ENCODE measurements at regions not wholly inside any gene's neighbourhood (a gene's known extent, or its start where the extent isn't known, plus 50 kb on each side); places are given as distances from the start of the nearest gene placed in this dataset.

GRCh38 chr3:78494851-78495250, 1272.9 kb downstream of the ROBO1 start:
- H3K27ac ChIP-seq (ENCODE audit: extremely low read length, insufficient read depth, low read length) = no peak overlapping the region
- POLR2A ChIA-PET = no interaction called here
- TF ChIP-seq ZNF235 (CRISPR knock-in tag; IDR thresholded peaks at IDR 0.05; ENCODE audit: borderline replicate concordance) (no peak), HNRNPL (IDR thresholded peaks at IDR 0.05; ENCODE audit: low read depth, low read length) (no peak), ATAD3A (CRISPR knock-in tag; IDR thresholded peaks at IDR 0.05) (no peak)
- H3K36me3 ChIP-seq (replicated peaks in 1 of 2; ENCODE audit: control insufficient read depth in 1 of 2, insufficient read depth in 2 of 2, low read length in 2 of 2) = no peaks in the 10 kb centered on the region
- intact Hi-C loops (cut with micrococcal nuclease; ENCODE audit: unreplicated experiment) = no loop called here
- H3K79me2 ChIP-seq (ENCODE audit: insufficient read depth, low read length) = no peaks in the 10 kb centered on the region
- BruUV-seq (replicated peaks) = no TSS peak
- FAIRE-seq (no peak), DNase-seq (ENCODE audit: low spot score) (no peak), ATAC-seq (no peak)
- no peaks in the 10 kb centered on the region for H4K20me1 ChIP-seq (ENCODE audit: insufficient read depth, low read length)
- no peaks in the 10 kb centered on the region for H3K9me3 ChIP-seq (ENCODE audit: low read length)
- CTCF ChIA-PET (ENCODE audit: low intra/inter-chr PET ratio, low total read pairs) = no interaction called here
- no peak overlapping the region for H2AFZ ChIP-seq (ENCODE audit: low read length)
- no peak overlapping the region for H3K9ac ChIP-seq (ENCODE audit: insufficient read depth, low read depth, low read length)
- no peak overlapping the region for H3K4me2 ChIP-seq (ENCODE audit: low read depth, low read length)
- in situ Hi-C loops (cut with HindIII; ENCODE audit: extremely low pct_ligation_motif_present, low pct_unique_long_range_greater_than_20kb) = no loop called here
- no peaks in the 10 kb centered on the region for H3K4me1 ChIP-seq (ENCODE audit: insufficient read depth, low read length)
- 36% methylated on average over 3 of the region's 3 CpGs for WGBS (ENCODE audit: low lambda C conversion rate)
- no peaks in the 10 kb centered on the region for H3K27me3 ChIP-seq (ENCODE audit: control insufficient read depth in 1 of 2, insufficient read depth in 2 of 2, low read length in 2 of 2)
- H3K4me3 ChIP-seq (replicated peaks in 1 of 3; ENCODE audit: insufficient read depth in 1 of 3, low read depth in 2 of 3, low read length in 3 of 3) = no peak overlapping the region

GRCh38 chr3:78495301-78495700, 1272.5 kb downstream of the ROBO1 start:
- POLR2A ChIA-PET = no interaction called here
- in situ Hi-C loops (cut with HindIII; ENCODE audit: extremely low pct_ligation_motif_present, low pct_unique_long_range_greater_than_20kb) = no loop called here
- TF ChIP-seq ZNF746 (CRISPR knock-in tag; IDR thresholded peaks at IDR 0.05) (no peak), ATF7 (IDR thresholded peaks at IDR 0.05) (no peak), ATF7 (CRISPR knock-in tag; IDR thresholded peaks at IDR 0.05) (no peak), HOXA7 (CRISPR knock-in tag; IDR thresholded peaks at IDR 0.05) (no peak), RBAK (CRISPR knock-in tag; IDR thresholded peaks at IDR 0.05) (no peak), ATF7-NPFF (CRISPR knock-in tag; IDR thresholded peaks at IDR 0.05; ENCODE audit: low read depth) (no peak), THAP7 (CRISPR knock-in tag; IDR thresholded peaks at IDR 0.05) (no peak), ZNF160 (CRISPR knock-in tag; IDR thresholded peaks at IDR 0.05) (no peak), KMT2A (CRISPR knock-in tag; IDR thresholded peaks at IDR 0.05) (no peak), SNAPC2 (CRISPR knock-in tag; IDR thresholded peaks at IDR 0.05) (no peak), HNF1B (CRISPR knock-in tag; IDR thresholded peaks at IDR 0.05) (no peak)
- TF ChIP-seq, protein P1, sequence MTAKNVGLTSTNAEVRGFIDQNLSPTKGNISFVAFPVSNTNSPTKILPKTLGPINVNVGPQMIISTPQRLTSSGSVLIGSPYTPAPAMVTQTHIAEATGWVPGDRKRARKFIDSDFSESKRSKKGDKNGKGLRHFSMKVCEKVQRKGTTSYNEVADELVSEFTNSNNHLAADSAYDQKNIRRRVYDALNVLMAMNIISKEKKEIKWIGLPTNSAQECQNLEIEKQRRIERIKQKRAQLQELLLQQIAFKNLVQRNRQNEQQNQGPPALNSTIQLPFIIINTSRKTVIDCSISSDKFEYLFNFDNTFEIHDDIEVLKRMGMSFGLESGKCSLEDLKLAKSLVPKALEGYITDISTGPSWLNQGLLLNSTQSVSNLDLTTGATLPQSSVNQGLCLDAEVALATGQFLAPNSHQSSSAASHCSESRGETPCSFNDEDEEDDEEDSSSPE (CRISPR knock-in tag; IDR thresholded peaks at IDR 0.05) = no peak
- TF ChIP-seq, protein P2, sequence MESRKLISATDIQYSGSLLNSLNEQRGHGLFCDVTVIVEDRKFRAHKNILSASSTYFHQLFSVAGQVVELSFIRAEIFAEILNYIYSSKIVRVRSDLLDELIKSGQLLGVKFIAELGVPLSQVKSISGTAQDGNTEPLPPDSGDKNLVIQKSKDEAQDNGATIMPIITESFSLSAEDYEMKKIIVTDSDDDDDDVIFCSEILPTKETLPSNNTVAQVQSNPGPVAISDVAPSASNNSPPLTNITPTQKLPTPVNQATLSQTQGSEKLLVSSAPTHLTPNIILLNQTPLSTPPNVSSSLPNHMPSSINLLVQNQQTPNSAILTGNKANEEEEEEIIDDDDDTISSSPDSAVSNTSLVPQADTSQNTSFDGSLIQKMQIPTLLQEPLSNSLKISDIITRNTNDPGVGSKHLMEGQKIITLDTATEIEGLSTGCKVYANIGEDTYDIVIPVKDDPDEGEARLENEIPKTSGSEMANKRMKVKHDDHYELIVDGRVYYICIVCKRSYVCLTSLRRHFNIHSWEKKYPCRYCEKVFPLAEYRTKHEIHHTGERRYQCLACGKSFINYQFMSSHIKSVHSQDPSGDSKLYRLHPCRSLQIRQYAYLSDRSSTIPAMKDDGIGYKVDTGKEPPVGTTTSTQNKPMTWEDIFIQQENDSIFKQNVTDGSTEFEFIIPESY (CRISPR knock-in tag; IDR thresholded peaks at IDR 0.05) = no peak

More at GRCh38 chr3:78495301-78495700, 1272.5 kb downstream of the ROBO1 start:
- ATAC-seq = no peak
- Histone ChIP-seq H3K4me3 (replicated peaks in 1 of 3; ENCODE audit: insufficient read depth in 1 of 3, low read depth in 2 of 3, low read length in 3 of 3) (no peak overlapping the region), H3K27me3 (ENCODE audit: control insufficient read depth in 1 of 2, insufficient read depth in 2 of 2, low read length in 2 of 2) (no peaks in the 10 kb centered on the region), H3K79me2 (ENCODE audit: insufficient read depth, low read length) (no peaks in the 10 kb centered on the region), H3K27ac (ENCODE audit: extremely low read length, insufficient read depth, low read length) (no peak overlapping the region), H4K20me1 (ENCODE audit: insufficient read depth, low read length) (no peaks in the 10 kb centered on the region), H3K4me2 (ENCODE audit: low read depth, low read length) (no peak overlapping the region), H2AFZ (ENCODE audit: low read length) (no peak overlapping the region), H3K9ac (ENCODE audit: insufficient read depth, low read depth, low read length) (no peak overlapping the region), H3K36me3 (replicated peaks in 1 of 2; ENCODE audit: control insufficient read depth in 1 of 2, insufficient read depth in 2 of 2, low read length in 2 of 2) (no peaks in the 10 kb centered on the region), H3K9me3 (ENCODE audit: low read length) (no peaks in the 10 kb centered on the region), H3K4me1 (ENCODE audit: insufficient read depth, low read length) (no peaks in the 10 kb centered on the region)
- no peak for DNase-seq (ENCODE audit: low spot score)
- intact Hi-C loops (cut with micrococcal nuclease; ENCODE audit: unreplicated experiment) = no loop called here
- WGBS (ENCODE audit: low lambda C conversion rate) = 0% methylated on average over 1 of the region's 1 CpG
- CTCF ChIA-PET (ENCODE audit: low intra/inter-chr PET ratio, low total read pairs) = no interaction called here
- no peak for FAIRE-seq
- BruUV-seq (replicated peaks) = no TSS peak
